GM12878 (cell line): ENCODE measurements at regions not wholly inside any gene's neighbourhood (a gene's known extent, or its start where the extent isn't known, plus 50 kb on each side); places are given as distances from the start of the nearest gene placed in this dataset.

Source experiments
- ATAC-seq: fragments of 200-7000 bp; cut with Tn5 transposase; 3 replicates; pipeline ENCODE4 v1.9.1; 2020; ENCODE audit warnings: mild to moderate bottlenecking, moderate library complexity
- BruUV-seq: library from RNA; stranded (reverse); fragments of 400-500 nt; replicated peaks from 2 replicates; lab custom pipeline; 2021; lab: Mats Ljungman, UMichigan
- CTCF ChIA-PET: fragments of 300-600 bp; sonication (Branson Sonifier 250); formaldehyde crosslinking; extraction: SDS; loops from one replicate; lab custom pipeline; 2021; ENCODE audit warnings: inconsistent platforms; lab: Yijun Ruan, JAX
- POLR2A ChIA-PET: fragments of 350-600 bp; formaldehyde crosslinking; extraction: SDS; loops from one replicate; lab custom pipeline; 2021; ENCODE audit warnings: inconsistent platforms; lab: Charles Lee
- RAD21 ChIA-PET: fragments of 300-600 bp; sonication (Branson Sonifier 250); formaldehyde crosslinking; loops from one replicate; lab custom pipeline; 2023; ENCODE audit warnings: antibody characterized with exemption; ENCODE audit not compliant: unreplicated experiment; lab: Charles Lee
- SMC1A ChIA-PET: fragments of 300-600 bp; sonication (Branson Sonifier 250); formaldehyde crosslinking; loops from one replicate; lab custom pipeline; 2023; ENCODE audit not compliant: unreplicated experiment, uncharacterized antibody; lab: Charles Lee
- DNase-seq: peaks from one replicate; pipeline ENCODE4 v3.0.0-alpha.2; 2011; ENCODE audit warnings: low read depth, low spot score
- FAIRE-seq: peaks from 3 replicates; lab custom pipeline; 2011; peaks lifted over from hg19 to GRCh38; lab: Jason Lieb, UNC
- H2AFZ ChIP-seq: 2 replicates; pipeline ENCODE4 v1.6.0; 2011; ENCODE audit warnings: low read depth, low read length, control low read depth; ENCODE audit not compliant: control insufficient read depth
- H3K27ac ChIP-seq: 2 replicates; pipeline ENCODE4 v1.5.1; 2011; ENCODE audit warnings: control low read depth; ENCODE audit not compliant: control insufficient read depth, insufficient read depth
- H3K27me3 ChIP-seq, 2 experiments: replicated peaks in 1 of 2; 2 replicates each; pipeline versions ENCODE4 v1.6.0 to v1.6.1; 2011; ENCODE audit warnings: low read length in 1 of 2; ENCODE audit not compliant: control insufficient read depth in 2 of 2, insufficient read depth in 2 of 2
- H3K36me3 ChIP-seq, 2 experiments: 2 replicates each; pipeline ENCODE4 v1.5.1; 2011; ENCODE audit warnings: low read length in 1 of 2; ENCODE audit not compliant: control insufficient read depth in 2 of 2, insufficient read depth in 2 of 2
- H3K4me1 ChIP-seq: 2 replicates; pipeline ENCODE4 v1.6.1; 2011; ENCODE audit warnings: mild to moderate bottlenecking, low read length, moderate library complexity, mixed read lengths; ENCODE audit not compliant: control insufficient read depth, insufficient read depth
- H3K4me2 ChIP-seq: 2 replicates; pipeline ENCODE4 v1.6.0; 2011; ENCODE audit warnings: control low read depth; ENCODE audit not compliant: control insufficient read depth, insufficient read depth
- H3K4me3 ChIP-seq: fragments of 200-600 bp; sonication (generic); 2 replicates; pipeline ENCODE4 v1.5.1; 2016
- H3K79me2 ChIP-seq: 2 replicates; pipeline ENCODE4 v1.6.0; 2011; ENCODE audit warnings: low read length; ENCODE audit not compliant: control insufficient read depth, insufficient read depth
- H3K9ac ChIP-seq: 2 replicates; pipeline ENCODE4 v1.8.0; 2011; ENCODE audit warnings: low read length, control low read depth, mixed read lengths; ENCODE audit not compliant: control insufficient read depth, insufficient read depth
- H3K9me3 ChIP-seq: replicated peaks from 3 replicates; pipeline ENCODE4 v1.5.1; 2011; ENCODE audit warnings: mild to moderate bottlenecking, low read length; ENCODE audit not compliant: control insufficient read depth, insufficient read depth
- H4K20me1 ChIP-seq: 2 replicates; pipeline ENCODE4 v1.6.0; 2011; ENCODE audit not compliant: control insufficient read depth, insufficient read depth
- LARP7 ChIP-seq: fragments of 450-650 bp; IDR thresholded peaks from 2 replicates; pipeline ENCODE4 v1.6.1; 2017; ENCODE audit warnings: mild to moderate bottlenecking
- MEF2B ChIP-seq: fragments of 450-650 bp; IDR thresholded peaks from 2 replicates; pipeline ENCODE4 v1.6.1; 2018; ENCODE audit warnings: mild to moderate bottlenecking, moderate library complexity; ENCODE audit not compliant: partially characterized antibody, poor library complexity, severe bottlenecking
- WGBS: methylation state at CpG from one replicate; pipeline ENCODE4 v1.1.6; 2016; ENCODE audit warnings: low lambda C conversion rate; ENCODE audit not compliant: insufficient replicate concordance, insufficient coverage; ENCODE audit errors: missing lambda C conversion rate; 5-methylcytosine and 5-hydroxymethylcytosine counted together
- in situ Hi-C: fragments of 300-500 bp; cut with MboI; formaldehyde crosslinking; loops from 9 replicates; pipeline ENCODE4 v1.14.3; 2018; ENCODE audit warnings: mixed read lengths
- intact Hi-C: fragments of 100-400 bp; cut with micrococcal nuclease; formaldehyde crosslinking; loops from one replicate; pipeline ENCODE4 v1.14.2; 2022; ENCODE audit not compliant: unreplicated experiment
- TF ChIP-seq, protein P1 (sequence below): fragments of 450-650 bp; IDR thresholded peaks from 2 replicates; pipeline ENCODE4 v1.6.1; 2014; ENCODE audit warnings: mild to moderate bottlenecking
- TF ChIP-seq, protein P2 (sequence below): fragments of 450-650 bp; IDR thresholded peaks from 2 replicates; pipeline ENCODE4 v1.6.1; 2017; ENCODE audit warnings: mild to moderate bottlenecking
- TF ChIP-seq, protein P3 (sequence below): IDR thresholded peaks from 2 replicates; pipeline ENCODE4 v1.6.1; 2011; ENCODE audit warnings: mild to moderate bottlenecking, low read depth, low read length, moderate library complexity; ENCODE audit not compliant: insufficient replicate concordance

DNA sequence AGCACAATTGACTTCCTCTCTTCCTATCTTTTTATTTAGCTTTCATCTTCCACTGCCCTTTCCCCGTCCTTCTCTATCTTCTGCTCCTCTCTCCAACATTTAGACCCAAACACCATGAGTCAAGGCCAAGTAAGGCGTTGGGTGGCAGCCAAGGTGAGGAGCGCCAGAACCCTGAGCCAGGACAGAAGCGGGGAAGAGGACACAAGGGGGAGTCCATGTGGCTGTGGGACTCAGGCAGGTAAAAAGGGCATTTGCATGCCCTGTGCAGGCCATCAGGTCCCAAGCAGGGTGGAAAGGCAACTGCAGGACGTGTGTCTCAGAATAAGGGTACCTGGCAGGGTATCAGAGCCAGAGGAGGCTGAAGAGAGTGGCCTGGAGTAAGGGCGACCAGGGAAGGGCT, 192.4 kb upstream of the PFKP start:
- no peaks in the 10 kb centered on the region for H4K20me1 ChIP-seq
- no peak for ATAC-seq
- no peak for TF ChIP-seq MEF2B
- TF ChIP-seq LARP7, result no peak
- TF ChIP-seq, protein P1, sequence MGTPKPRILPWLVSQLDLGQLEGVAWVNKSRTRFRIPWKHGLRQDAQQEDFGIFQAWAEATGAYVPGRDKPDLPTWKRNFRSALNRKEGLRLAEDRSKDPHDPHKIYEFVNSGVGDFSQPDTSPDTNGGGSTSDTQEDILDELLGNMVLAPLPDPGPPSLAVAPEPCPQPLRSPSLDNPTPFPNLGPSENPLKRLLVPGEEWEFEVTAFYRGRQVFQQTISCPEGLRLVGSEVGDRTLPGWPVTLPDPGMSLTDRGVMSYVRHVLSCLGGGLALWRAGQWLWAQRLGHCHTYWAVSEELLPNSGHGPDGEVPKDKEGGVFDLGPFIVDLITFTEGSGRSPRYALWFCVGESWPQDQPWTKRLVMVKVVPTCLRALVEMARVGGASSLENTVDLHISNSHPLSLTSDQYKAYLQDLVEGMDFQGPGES, result no peak
- TF ChIP-seq, protein P2, sequence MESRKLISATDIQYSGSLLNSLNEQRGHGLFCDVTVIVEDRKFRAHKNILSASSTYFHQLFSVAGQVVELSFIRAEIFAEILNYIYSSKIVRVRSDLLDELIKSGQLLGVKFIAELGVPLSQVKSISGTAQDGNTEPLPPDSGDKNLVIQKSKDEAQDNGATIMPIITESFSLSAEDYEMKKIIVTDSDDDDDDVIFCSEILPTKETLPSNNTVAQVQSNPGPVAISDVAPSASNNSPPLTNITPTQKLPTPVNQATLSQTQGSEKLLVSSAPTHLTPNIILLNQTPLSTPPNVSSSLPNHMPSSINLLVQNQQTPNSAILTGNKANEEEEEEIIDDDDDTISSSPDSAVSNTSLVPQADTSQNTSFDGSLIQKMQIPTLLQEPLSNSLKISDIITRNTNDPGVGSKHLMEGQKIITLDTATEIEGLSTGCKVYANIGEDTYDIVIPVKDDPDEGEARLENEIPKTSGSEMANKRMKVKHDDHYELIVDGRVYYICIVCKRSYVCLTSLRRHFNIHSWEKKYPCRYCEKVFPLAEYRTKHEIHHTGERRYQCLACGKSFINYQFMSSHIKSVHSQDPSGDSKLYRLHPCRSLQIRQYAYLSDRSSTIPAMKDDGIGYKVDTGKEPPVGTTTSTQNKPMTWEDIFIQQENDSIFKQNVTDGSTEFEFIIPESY, result no peak
- TF ChIP-seq, protein P3, sequence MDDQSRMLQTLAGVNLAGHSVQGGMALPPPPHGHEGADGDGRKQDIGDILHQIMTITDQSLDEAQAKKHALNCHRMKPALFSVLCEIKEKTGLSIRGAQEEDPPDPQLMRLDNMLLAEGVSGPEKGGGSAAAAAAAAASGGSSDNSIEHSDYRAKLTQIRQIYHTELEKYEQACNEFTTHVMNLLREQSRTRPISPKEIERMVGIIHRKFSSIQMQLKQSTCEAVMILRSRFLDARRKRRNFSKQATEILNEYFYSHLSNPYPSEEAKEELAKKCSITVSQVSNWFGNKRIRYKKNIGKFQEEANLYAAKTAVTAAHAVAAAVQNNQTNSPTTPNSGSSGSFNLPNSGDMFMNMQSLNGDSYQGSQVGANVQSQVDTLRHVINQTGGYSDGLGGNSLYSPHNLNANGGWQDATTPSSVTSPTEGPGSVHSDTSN, result no peak
- FAIRE-seq, result no peak
- no peak overlapping the region for H3K9ac ChIP-seq
- H3K4me3 ChIP-seq, result no peak overlapping the region
- H3K27ac ChIP-seq, result no peak overlapping the region
- WGBS, result 29% methylated on average over 6 of the region's 6 CpGs
- no peaks in the 10 kb centered on the region for H3K36me3 ChIP-seq
- H3K4me1 ChIP-seq, result no peaks in the 10 kb centered on the region
- no peaks in the 10 kb centered on the region for H3K79me2 ChIP-seq
- ChIA-PET CTCF (no interaction called here), RAD21 (no interaction called here), SMC1A (no interaction called here), POLR2A (no interaction called here)
- no peak for DNase-seq
- no TSS peak for BruUV-seq
- intact Hi-C loops (no loop called here), in situ Hi-C loops (no loop called here)
- peaks cover 0 to 2% of the 10 kb centered on the region in 2 experiments; a peak in 2 of 4 replicates for H3K27me3 ChIP-seq
- no peak overlapping the region for H3K4me2 ChIP-seq
- H2AFZ ChIP-seq, result no peak overlapping the region
- H3K9me3 ChIP-seq, result no peaks in the 10 kb centered on the region
